ENCODE measurements at regions not wholly inside any gene's neighbourhood (a gene's known extent, or its start where the extent isn't known, plus 50 kb on each side); places are given as distances from the start of the nearest gene placed in this dataset.

- no peak for DNase-seq (ENCODE audit: low read depth in 2 of 2)
Measured at GRCh38 chr4:57607566-57608180, 497.5 kb upstream of the IGFBP7 start.

GRCh38 chr4:57605376-57605775 lies 495.2 kb upstream of the IGFBP7 start:
- no peak for DNase-seq (ENCODE audit: low read depth in 2 of 2)

- DNase-seq (ENCODE audit: low read depth in 2 of 2) = no peak
Measured at GRCh38 chr4:57602141-57602540, 492.0 kb upstream of the IGFBP7 start.

DNA sequence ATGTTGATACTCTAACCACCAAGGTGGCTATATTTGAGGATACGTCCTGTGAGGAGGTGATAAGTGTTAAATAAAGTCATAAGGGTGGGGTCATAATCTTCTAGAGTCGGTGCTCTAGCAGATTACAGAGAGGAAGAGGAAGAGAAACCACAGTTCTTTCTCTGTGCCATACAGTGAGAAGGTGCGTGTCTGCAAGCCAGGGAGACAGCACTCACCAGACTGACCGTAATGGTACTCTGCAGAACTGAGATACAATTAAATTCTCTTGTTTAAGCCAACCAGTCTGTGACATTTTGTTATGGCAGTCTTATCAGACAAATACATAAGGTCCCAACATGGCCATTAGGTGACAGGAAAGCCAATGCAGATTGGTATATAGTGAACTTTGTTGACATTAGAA lies 480.9 kb upstream of the IGFBP7 start:
- no peak for DNase-seq (ENCODE audit: low read depth in 2 of 2)

- DNase-seq (ENCODE audit: low read depth in 2 of 2) = no peak
Measured at GRCh38 chr4:57588557-57588956, 478.4 kb upstream of the IGFBP7 start.

DNA sequence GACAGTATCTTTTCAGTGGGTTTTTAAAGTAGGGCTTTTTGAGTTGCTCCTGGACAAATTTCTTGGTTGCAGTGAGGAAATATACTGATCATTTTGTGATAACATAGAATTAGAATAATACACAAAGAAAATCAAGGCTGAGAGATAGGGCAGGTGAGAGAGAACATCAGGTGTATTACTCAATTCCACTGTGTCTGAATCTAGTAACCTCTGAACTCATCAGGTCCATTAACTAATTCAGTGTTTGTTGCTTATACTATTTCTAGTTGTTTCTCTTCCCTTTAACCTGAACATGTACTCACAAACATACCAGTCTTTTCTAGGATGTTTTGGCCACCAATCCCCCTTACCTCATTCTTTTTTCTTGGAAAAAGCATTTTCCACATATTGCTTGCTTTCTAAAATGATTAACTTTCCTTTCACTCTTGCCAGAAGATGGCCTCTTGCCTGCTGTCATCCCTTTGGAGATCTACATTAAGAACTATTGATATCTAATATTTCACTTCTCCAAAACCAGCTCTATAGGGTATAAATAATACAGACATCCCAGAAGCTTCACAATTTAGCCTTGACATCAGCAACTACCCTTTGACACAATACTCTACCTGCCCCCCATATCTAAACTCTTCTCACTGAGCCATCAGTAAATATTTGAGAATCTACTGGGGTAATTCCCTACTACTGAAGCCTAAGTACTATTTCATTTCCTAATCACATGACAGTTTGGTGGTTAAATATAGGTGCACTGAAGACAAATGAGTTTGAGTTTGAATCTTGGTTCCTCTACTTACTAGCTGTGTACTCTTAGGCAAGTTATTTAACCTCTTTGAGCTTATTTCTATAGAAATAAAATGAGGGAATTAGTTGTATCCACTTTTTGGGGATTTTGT lies 470.8 kb upstream of the IGFBP7 start:
- no peak for DNase-seq (ENCODE audit: low read depth in 2 of 2)

GRCh38 chr4:57575426-57575825 lies 465.2 kb upstream of the IGFBP7 start:
- no peak for DNase-seq (ENCODE audit: low read depth in 2 of 2)

DNA sequence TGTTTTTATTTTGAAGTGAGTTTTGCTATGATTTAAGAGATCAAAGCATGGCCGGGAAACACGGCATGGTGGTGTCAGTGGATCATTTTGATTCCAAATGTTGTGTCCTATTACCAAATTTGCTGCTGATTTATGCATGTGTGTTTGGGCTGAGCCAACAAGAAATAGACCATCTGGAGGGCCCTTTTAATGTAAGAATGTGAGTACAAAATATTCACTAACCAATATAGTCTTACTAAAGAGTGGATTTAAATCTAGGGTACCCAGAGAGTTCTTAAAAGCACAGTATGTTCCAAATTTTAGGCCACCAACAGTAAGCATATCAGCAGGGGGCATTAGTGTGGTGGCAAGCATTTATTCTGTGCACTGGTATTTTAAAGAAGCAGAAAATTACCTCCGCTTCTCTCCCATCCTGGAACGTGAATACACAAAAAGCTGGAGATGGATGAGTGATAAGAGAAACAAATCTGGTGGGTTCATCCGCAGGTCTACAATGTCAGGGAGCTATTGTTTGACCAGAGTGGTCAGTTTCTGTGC lies 444.4 kb upstream of the IGFBP7 start:
- no peak for DNase-seq (ENCODE audit: low read depth in 2 of 2)

DNA sequence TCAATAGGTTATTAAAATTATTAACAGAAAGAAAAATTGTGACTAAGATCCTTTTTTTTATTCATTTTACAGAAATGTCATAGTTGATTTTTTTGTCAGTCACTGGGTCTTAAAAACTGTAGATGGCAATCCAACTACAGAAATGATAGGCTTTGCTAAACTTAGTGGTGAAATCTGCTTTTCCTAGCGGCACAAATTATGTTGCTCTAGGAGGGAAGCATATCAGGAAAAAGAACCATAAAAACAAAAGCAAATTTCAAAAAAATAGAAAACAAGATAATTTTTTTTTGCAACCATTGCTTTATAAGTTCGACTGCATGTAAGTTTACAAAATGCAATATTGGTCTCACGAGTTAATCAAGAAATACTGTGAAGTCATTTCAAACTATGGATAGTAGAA lies 443.5 kb upstream of the IGFBP7 start:
- DNase-seq (ENCODE audit: low read depth in 2 of 2) = no peak

- no peak for DNase-seq (ENCODE audit: low read depth in 2 of 2)
Measured at GRCh38 chr4:57550198-57550597, 440.0 kb upstream of the IGFBP7 start.

DNA sequence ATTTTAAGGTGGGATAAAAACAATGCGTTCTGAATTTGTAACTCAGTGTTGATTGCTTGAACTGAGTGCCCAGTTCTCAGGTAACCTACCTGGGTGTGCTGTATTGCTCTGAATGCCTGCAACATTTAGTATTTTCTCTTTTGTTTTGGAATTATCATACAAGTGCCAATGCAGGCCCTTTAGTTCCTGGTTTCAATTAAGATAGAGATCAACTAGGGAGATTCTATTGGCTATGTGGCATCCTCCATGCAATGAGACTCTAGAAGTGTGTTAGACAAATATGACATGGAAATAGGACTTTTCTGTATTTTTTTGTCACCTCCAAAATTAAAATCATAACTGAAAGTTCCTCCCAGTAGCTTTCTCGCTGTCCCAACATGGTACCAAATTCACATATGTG lies 438.7 kb upstream of the IGFBP7 start:
- DNase-seq (ENCODE audit: low read depth in 2 of 2) = no peak

DNA sequence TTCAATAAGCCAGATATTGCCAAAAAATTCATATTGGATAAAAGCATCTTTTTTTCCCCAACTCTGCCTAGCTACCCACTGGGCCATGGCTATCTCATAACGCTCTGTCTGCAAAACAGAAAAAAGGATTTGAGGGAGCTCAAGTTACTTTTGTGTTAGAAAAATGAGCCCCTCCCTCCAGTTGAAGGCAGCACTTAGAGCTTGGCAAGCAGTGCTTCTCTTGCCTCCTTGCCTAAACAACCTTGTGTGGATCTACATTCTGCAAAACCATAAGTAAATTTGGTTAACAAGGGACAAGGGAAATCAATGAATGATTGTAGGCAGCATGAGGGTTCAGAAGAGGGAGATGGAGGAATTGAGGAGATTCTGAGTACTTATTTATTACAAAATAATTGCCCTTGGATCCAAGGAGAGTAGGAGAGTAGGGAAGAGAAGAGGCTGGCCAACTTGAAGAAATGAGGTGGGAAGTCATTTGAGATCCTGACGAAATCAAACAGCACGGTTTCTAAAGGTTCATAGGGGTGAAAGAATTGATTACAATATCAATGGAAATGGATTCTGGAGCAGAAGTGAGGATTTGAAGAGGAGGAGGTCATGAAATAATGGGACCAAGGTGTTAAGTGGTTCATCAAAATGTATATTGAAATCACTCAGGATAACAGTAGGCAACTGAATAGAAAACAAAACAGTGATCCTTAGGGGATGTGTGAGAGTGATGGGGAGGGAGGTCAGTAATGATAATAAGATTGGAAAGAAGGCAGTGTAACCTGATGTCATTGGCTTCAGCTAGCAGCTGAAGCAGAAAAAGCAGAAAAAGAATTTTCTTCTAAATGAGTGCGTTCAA lies 434.8 kb upstream of the IGFBP7 start:
- no peak for DNase-seq (ENCODE audit: low read depth in 2 of 2)

DNA sequence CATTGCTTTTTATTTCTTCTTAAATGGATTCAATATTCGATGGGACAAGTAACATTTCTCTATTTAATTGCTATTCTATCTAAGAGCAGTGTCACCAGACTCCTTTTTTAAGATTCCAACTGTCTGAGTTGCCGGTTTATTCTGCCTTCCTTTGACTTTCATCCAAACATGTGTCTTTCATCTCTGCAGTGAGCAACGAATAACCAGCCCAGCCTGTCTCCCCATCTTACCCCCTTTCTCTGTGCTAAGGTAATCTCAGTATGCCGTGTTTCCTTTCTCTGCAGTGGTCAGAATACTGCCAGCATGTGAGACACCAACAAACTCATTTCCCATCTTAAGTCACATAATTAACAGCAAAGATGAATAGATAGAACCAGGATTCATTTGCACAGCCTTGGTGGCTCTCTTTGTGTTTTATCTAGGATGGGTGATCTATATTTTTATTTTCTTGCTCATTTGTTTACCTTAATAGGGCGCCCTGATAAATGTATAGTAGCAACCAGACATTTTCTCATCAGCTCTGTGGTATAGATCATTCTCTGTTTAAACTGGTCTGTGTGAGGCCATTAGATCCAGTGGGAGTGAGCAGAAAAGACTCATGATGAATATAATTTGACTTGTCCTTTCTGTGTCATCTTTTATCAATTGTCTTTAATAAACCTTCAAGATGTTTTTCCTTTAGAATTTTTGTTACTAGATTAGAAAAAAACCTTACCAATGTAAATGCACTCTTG lies 394.8 kb upstream of the IGFBP7 start:
- no peak for DNase-seq (ENCODE audit: low read depth in 2 of 2)

DNA sequence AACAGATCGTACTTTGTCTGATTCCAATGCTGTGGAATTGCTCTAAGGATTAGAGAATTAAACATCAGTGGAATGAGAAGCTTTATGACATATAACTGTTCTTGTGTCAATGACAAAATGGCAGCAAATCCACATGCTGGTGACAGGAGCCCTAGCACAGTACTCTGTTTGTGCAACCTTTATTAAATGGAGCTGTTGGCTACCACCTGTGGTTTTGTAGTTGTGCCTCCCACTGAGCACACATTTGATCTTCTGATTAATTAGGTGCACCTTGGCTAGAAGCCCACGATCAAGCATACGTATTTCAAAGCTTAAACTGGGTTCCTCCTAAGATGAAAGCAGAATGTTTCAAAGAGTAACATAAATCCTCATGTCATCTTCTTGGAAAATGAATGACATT lies 394.0 kb upstream of the IGFBP7 start:
- no peak for DNase-seq (ENCODE audit: low read depth in 2 of 2)

- no peak for DNase-seq (ENCODE audit: low read depth in 2 of 2)
Measured at GRCh38 chr4:57501720-57502119, 391.5 kb upstream of the IGFBP7 start.

DNA sequence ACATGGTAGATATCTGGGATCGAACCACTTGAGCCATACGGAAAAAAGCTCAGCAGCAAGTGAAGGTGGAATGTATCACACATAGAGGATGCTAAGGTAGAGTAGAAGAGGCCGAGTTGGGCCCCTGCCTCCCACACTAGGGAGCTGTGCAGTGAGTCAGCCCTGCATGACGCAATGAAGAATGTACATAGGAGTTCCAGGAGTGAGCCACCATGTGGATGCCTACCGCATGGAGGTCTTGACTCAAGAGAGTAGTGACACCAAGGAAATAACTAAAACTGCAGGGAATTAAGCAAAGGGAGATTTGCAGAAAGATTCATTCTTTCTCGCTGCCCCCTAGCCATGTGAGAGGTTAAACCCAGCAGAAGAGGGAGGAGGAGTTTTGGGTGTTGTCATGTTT lies 389.6 kb upstream of the IGFBP7 start:
- DNase-seq (ENCODE audit: low read depth in 2 of 2) = no peak

- no peak for DNase-seq (ENCODE audit: low read depth in 2 of 2)
Measured at GRCh38 chr4:57498251-57498650, 388.1 kb upstream of the IGFBP7 start.

GRCh38 chr4:57496697-57497471 lies 386.7 kb upstream of the IGFBP7 start:
- no peak for DNase-seq (ENCODE audit: low read depth in 2 of 2)

- DNase-seq (ENCODE audit: low read depth in 2 of 2) = no peak
Measured at GRCh38 chr4:57494821-57495220, 384.6 kb upstream of the IGFBP7 start.

GRCh38 chr4:57492251-57492878 lies 382.2 kb upstream of the IGFBP7 start:
- DNase-seq (ENCODE audit: low read depth in 2 of 2) = no peak
